ENCODE measurements at regions not wholly inside any gene's neighbourhood (a gene's known extent, or its start where the extent isn't known, plus 50 kb on each side); places are given as distances from the start of the nearest gene placed in this dataset.

- DNase-seq: no peak
These were observed 145.2 kb upstream of the TMEM108 start for GRCh38 chr3:132892956-132893355.

GRCh38 chr3:132881756-132882409 is 156.3 kb upstream of the TMEM108 start:
- no peak for DNase-seq

- no peak for DNase-seq
These were observed 157.2 kb upstream of the TMEM108 start for GRCh38 chr3:132880986-132881385.

GRCh38 chr3:132879656-132880055 is 157.4 kb upstream of the NPHP3 start:
- DNase-seq: no peak

GRCh38 chr3:132874701-132875100 is 152.5 kb upstream of the NPHP3 start:
- DNase-seq: no peak

GRCh38 chr3:132872711-132873110 is 150.5 kb upstream of the NPHP3 start:
- DNase-seq: no peak

- no peak for DNase-seq
These were observed 149.7 kb upstream of the NPHP3 start for GRCh38 chr3:132871956-132872355.

GRCh38 chr3:132870541-132870940 is 148.3 kb upstream of the NPHP3 start:
- peak; percentile 28 for DNase-seq

GRCh38 chr3:132867956-132868355 is 145.7 kb upstream of the NPHP3 start:
- DNase-seq: no peak

GRCh38 chr3:132867526-132867925 is 145.3 kb upstream of the NPHP3 start:
- DNase-seq: no peak

GRCh38 chr3:132857317-132857716 is 135.1 kb upstream of the NPHP3 start:
- DNase-seq: no peak

GRCh38 chr3:132854856-132855535 is 132.8 kb upstream of the NPHP3 start:
- no peak for DNase-seq

- peak; percentile 2 for DNase-seq
These were observed 125.8 kb upstream of the NPHP3 start for GRCh38 chr3:132847849-132848625.

- DNase-seq: no peak
These were observed 121.8 kb upstream of the NPHP3 start for GRCh38 chr3:132843851-132844553.

GRCh38 chr3:132843349-132843748 is 121.1 kb upstream of the NPHP3 start:
- no peak for DNase-seq

- no peak for DNase-seq
These were observed 119.4 kb upstream of the NPHP3 start for GRCh38 chr3:132841621-132842020.

GRCh38 chr3:132840201-132840700 is 118.0 kb upstream of the NPHP3 start:
- no peak for DNase-seq

- no peak for DNase-seq
These were observed 116.3 kb upstream of the NPHP3 start for GRCh38 chr3:132838477-132838876.

- no peak for DNase-seq
These were observed 115.4 kb upstream of the NPHP3 start for GRCh38 chr3:132837615-132838014.

GRCh38 chr3:132834356-132834755 is 112.1 kb upstream of the NPHP3 start:
- no peak for DNase-seq

- DNase-seq: no peak
These were observed 106.9 kb upstream of the NPHP3 start for GRCh38 chr3:132829101-132829500.

- no peak for DNase-seq
These were observed 100.6 kb upstream of the NPHP3 start for GRCh38 chr3:132822837-132823236.

- DNase-seq: no peak
These were observed 100.1 kb upstream of the NPHP3 start for GRCh38 chr3:132822266-132822665.

Data from DMS53 (cell line).